Glutamatergic neuron (in vitro differentiated cells): ENCODE measurements at regions not wholly inside any gene's neighbourhood (a gene's known extent, or its start where the extent isn't known, plus 50 kb on each side); places are given as distances from the start of the nearest gene placed in this dataset.

Source experiments
- DNase-seq: peaks from one replicate; pipeline ENCODE4 v3.0.0; 2022
- H3K27ac Mint-ChIP-seq: one replicate; pipeline ENCODE4 v1.8.0; 2020; ENCODE audit warnings: mild to moderate bottlenecking, mixed read lengths, inconsistent platforms; ENCODE audit not compliant: unreplicated experiment
- H3K27me3 Mint-ChIP-seq: one replicate; pipeline ENCODE4 v1.8.0; 2020; ENCODE audit warnings: mild to moderate bottlenecking, moderate library complexity, mixed read lengths, inconsistent platforms; ENCODE audit not compliant: unreplicated experiment
- H3K36me3 Mint-ChIP-seq: one replicate; pipeline ENCODE4 v1.8.0; 2020; ENCODE audit warnings: mild to moderate bottlenecking, mixed read lengths, inconsistent platforms; ENCODE audit not compliant: unreplicated experiment
- H3K4me1 Mint-ChIP-seq: one replicate; pipeline ENCODE4 v1.8.0; 2020; ENCODE audit warnings: mild to moderate bottlenecking, low read depth, mixed read lengths, inconsistent platforms; ENCODE audit not compliant: unreplicated experiment
- H3K4me3 Mint-ChIP-seq: one replicate; pipeline ENCODE4 v1.8.0; 2020; ENCODE audit warnings: mild to moderate bottlenecking, mixed read lengths, inconsistent platforms; ENCODE audit not compliant: unreplicated experiment
- H3K9me3 Mint-ChIP-seq: one replicate; pipeline ENCODE4 v1.8.0; 2020; ENCODE audit warnings: mild to moderate bottlenecking, moderate library complexity, mixed read lengths, inconsistent platforms; ENCODE audit not compliant: unreplicated experiment
- CTCF ChIP-seq: fragments of 200-600 bp; sonication (generic); IDR thresholded peaks from one replicate; pipeline ENCODE4 v1.5.0; 2021; ENCODE audit not compliant: partially characterized antibody, unreplicated experiment

GRCh38 chr4:154944996-154945395 is 163.9 kb downstream of the RBM46 start:
- DNase-seq = no peak
- H3K4me1 Mint-ChIP-seq = no peaks in the 10 kb centered on the region
- H3K4me3 Mint-ChIP-seq = no peak overlapping the region
- H3K27me3 Mint-ChIP-seq = no peaks in the 10 kb centered on the region
- H3K27ac Mint-ChIP-seq = no peak overlapping the region
- no peaks in the 10 kb centered on the region for H3K9me3 Mint-ChIP-seq
- no peak for TF ChIP-seq CTCF
- H3K36me3 Mint-ChIP-seq = no peaks in the 10 kb centered on the region

- Mint-ChIP-seq H3K27ac (no peak overlapping the region), H3K4me3 (no peak overlapping the region), H3K9me3 (no peaks in the 10 kb centered on the region), H3K36me3 (no peaks in the 10 kb centered on the region), H3K27me3 (no peaks in the 10 kb centered on the region), H3K4me1 (no peaks in the 10 kb centered on the region)
- TF ChIP-seq CTCF = no peak
- no peak for DNase-seq
Observed at GRCh38 chr4:154946113-154946512, 165.0 kb downstream of the RBM46 start.

GRCh38 chr4:154953691-154954090 is 172.6 kb downstream of the RBM46 start:
- H3K36me3 Mint-ChIP-seq = no peaks in the 10 kb centered on the region
- no peak overlapping the region for H3K27ac Mint-ChIP-seq
- no peak for TF ChIP-seq CTCF
- DNase-seq = no peak
- H3K4me3 Mint-ChIP-seq = no peak overlapping the region
- H3K4me1 Mint-ChIP-seq = no peaks in the 10 kb centered on the region
- H3K27me3 Mint-ChIP-seq = no peaks in the 10 kb centered on the region
- no peaks in the 10 kb centered on the region for H3K9me3 Mint-ChIP-seq

- no peaks in the 10 kb centered on the region for H3K36me3 Mint-ChIP-seq
- DNase-seq = no peak
- no peaks in the 10 kb centered on the region for H3K27me3 Mint-ChIP-seq
- H3K27ac Mint-ChIP-seq = no peak overlapping the region
- H3K4me3 Mint-ChIP-seq = no peak overlapping the region
- no peak for TF ChIP-seq CTCF
- H3K4me1 Mint-ChIP-seq = no peaks in the 10 kb centered on the region
- H3K9me3 Mint-ChIP-seq = no peaks in the 10 kb centered on the region
Observed at GRCh38 chr4:154954117-154954516, 173.0 kb downstream of the RBM46 start.

GRCh38 chr4:154958121-154958520 is 177.0 kb downstream of the RBM46 start:
- no peaks in the 10 kb centered on the region for H3K27me3 Mint-ChIP-seq
- H3K9me3 Mint-ChIP-seq = no peaks in the 10 kb centered on the region
- no peak for TF ChIP-seq CTCF
- H3K27ac Mint-ChIP-seq = no peak overlapping the region
- no peak for DNase-seq
- no peaks in the 10 kb centered on the region for H3K36me3 Mint-ChIP-seq
- no peak overlapping the region for H3K4me3 Mint-ChIP-seq
- no peaks in the 10 kb centered on the region for H3K4me1 Mint-ChIP-seq
